SK-N-SH (cell line): ENCODE measurements at regions not wholly inside any gene's neighbourhood (a gene's known extent, or its start where the extent isn't known, plus 50 kb on each side); places are given as distances from the start of the nearest gene placed in this dataset.

Experiments used
- CTCF ChIA-PET: fragments of 300-600, 350-600 bp; formaldehyde crosslinking; extraction: SDS; loops from one replicate; lab custom pipeline; 2021; lab: Yijun Ruan, JAX
- POLR2A ChIA-PET: fragments of 350-600 bp; sonication (Branson Sonifier 250); formaldehyde crosslinking; extraction: SDS; loops from one replicate; lab custom pipeline; 2020; ENCODE audit warnings: antibody characterized with exemption, inconsistent platforms; lab: Yijun Ruan, JAX
- DNase-seq: peaks from one replicate; pipeline ENCODE4 v3.0.0; 2012
- H2AFZ ChIP-seq: fragments of 200-600 bp; sonication (generic); 2 replicates; pipeline ENCODE4 v1.8.1; 2016; ENCODE audit warnings: antibody characterized with exemption, mild to moderate bottlenecking, low read depth
- H3F3A ChIP-seq: fragments of 200-600 bp; sonication (generic); replicated peaks from 2 replicates; pipeline ENCODE3; 2016; ENCODE audit warnings: antibody characterized with exemption, mild to moderate bottlenecking; ENCODE audit not compliant: insufficient read depth
- H3K27ac ChIP-seq, 2 experiments: fragments of 200-500 bp in 1 of 2; fragments of 200-600 bp in 1 of 2; sonication (Bioruptor generic) in 1 of 2; sonication (generic), shearing (Covaris generic) in 1 of 2; 2 replicates each; pipeline versions ENCODE4 v1.5.1 to v1.6.1; 2014 to 2016; ENCODE audit warnings: low read depth in 2 of 2, inconsistent platforms in 1 of 2, low read length in 1 of 2, mild to moderate bottlenecking in 1 of 2, mixed read lengths in 1 of 2
- H3K27me3 ChIP-seq: fragments of 200-600 bp; sonication (generic), shearing (Covaris generic); 2 replicates; pipeline ENCODE4 v1.6.1; 2016; ENCODE audit warnings: mixed run types; ENCODE audit not compliant: insufficient read depth
- H3K36me3 ChIP-seq, 2 experiments: fragments of 200-500 bp in 1 of 2; fragments of 200-600 bp in 1 of 2; sonication (Bioruptor generic) in 1 of 2; sonication (generic) in 1 of 2; replicated peaks in 1 of 2; 2 replicates each; pipeline versions ENCODE3 to v1.5.1; 2014 to 2016; ENCODE audit warnings: low read length in 1 of 2, mild to moderate bottlenecking in 1 of 2; ENCODE audit not compliant: insufficient read depth in 2 of 2, control insufficient read depth in 1 of 2
- H3K4me1 ChIP-seq, 2 experiments: fragments of 200-500 bp in 1 of 2; fragments of 200-600 bp in 1 of 2; sonication (Bioruptor generic) in 1 of 2; sonication (generic), shearing (Covaris generic) in 1 of 2; 2 replicates each; pipeline versions ENCODE4 v1.5.1 to v1.6.1; 2014 to 2016; ENCODE audit warnings: low read depth in 1 of 2, low read length in 1 of 2, mixed run types in 1 of 2; ENCODE audit not compliant: insufficient read depth in 2 of 2, control insufficient read depth in 1 of 2
- H3K4me2 ChIP-seq: fragments of 200-600 bp; sonication (generic), shearing (Covaris generic); 2 replicates; pipeline ENCODE4 v1.6.1; 2017; ENCODE audit warnings: mixed run types
- H3K4me3 ChIP-seq, 2 experiments: fragments of 200-500 bp in 1 of 2; fragments of 200-600 bp in 1 of 2; sonication (Bioruptor generic) in 1 of 2; sonication (generic), shearing (Covaris generic) in 1 of 2; 2 replicates each; pipeline versions ENCODE4 v1.5.1 to v1.8.1; 2014 to 2016; ENCODE audit warnings: low read depth in 2 of 2, inconsistent platforms in 1 of 2, low read length in 1 of 2, mild to moderate bottlenecking in 1 of 2, mixed read lengths in 1 of 2, moderate library complexity in 1 of 2
- H3K79me2 ChIP-seq: fragments of 200-600 bp; sonication (generic); 2 replicates; pipeline ENCODE4 v1.8.1; 2017; ENCODE audit warnings: mild to moderate bottlenecking; ENCODE audit not compliant: insufficient read depth
- H3K9ac ChIP-seq: fragments of 200-600 bp; sonication (generic); 2 replicates; pipeline ENCODE4 v1.6.1; 2017; ENCODE audit warnings: mixed run types
- H3K9me2 ChIP-seq: fragments of 200-600 bp; sonication (generic); 2 replicates; pipeline ENCODE4 v1.6.1; 2017; ENCODE audit warnings: mixed run types
- H3K9me3 ChIP-seq: fragments of 200-600 bp; sonication (generic); 2 replicates; pipeline ENCODE4 v1.6.1; 2017; ENCODE audit warnings: mixed run types, mild to moderate bottlenecking, moderate library complexity
- H4K20me1 ChIP-seq: fragments of 200-600 bp; sonication (generic); 2 replicates; pipeline ENCODE4 v1.6.1; 2017; ENCODE audit warnings: mild to moderate bottlenecking, mixed run types; ENCODE audit not compliant: insufficient read depth
- CHD2 ChIP-seq: fragments of 150-350 bp; IDR thresholded peaks from 2 replicates; pipeline ENCODE4 v1.6.1; 2018; ENCODE audit warnings: low read length; ENCODE audit not compliant: partially characterized antibody
- CTCF ChIP-seq: fragments of 200-600 bp; sonication (generic); IDR thresholded peaks from 2 replicates; pipeline ENCODE4 v1.6.1; 2017; ENCODE audit warnings: antibody characterized with exemption, mild to moderate bottlenecking, moderate library complexity
- ELF1 ChIP-seq: IDR thresholded peaks from 2 replicates; pipeline ENCODE4 v1.4.0; 2012
- FOXM1 ChIP-seq: IDR thresholded peaks from 2 replicates; pipeline ENCODE4 v1.4.0; 2012; ENCODE audit warnings: low read depth, mild to moderate bottlenecking
- GABPA ChIP-seq: IDR thresholded peaks from 2 replicates; pipeline ENCODE4 v1.4.0; 2012; ENCODE audit warnings: low read depth, mild to moderate bottlenecking
- IRF3 ChIP-seq: fragments of 150-350 bp; IDR thresholded peaks from 2 replicates; pipeline ENCODE4 v1.6.1; 2016; ENCODE audit warnings: mild to moderate bottlenecking, low read depth, low read length
- MXI1 ChIP-seq: IDR thresholded peaks from 2 replicates; pipeline ENCODE4 v1.6.1; 2012; ENCODE audit warnings: mild to moderate bottlenecking, low read depth, low read length, improper control_type of control experiment
- PBX3 ChIP-seq: IDR thresholded peaks from 2 replicates; pipeline ENCODE4; 2012
- RAD21 ChIP-seq: IDR thresholded peaks from 2 replicates; pipeline ENCODE4 v1.6.1; 2012; ENCODE audit warnings: mild to moderate bottlenecking, low read length
- RFX5 ChIP-seq: IDR thresholded peaks from 2 replicates; pipeline ENCODE4 v1.6.1; 2012; ENCODE audit warnings: mild to moderate bottlenecking, improper control_type of control experiment, low read length
- TAF1 ChIP-seq: IDR thresholded peaks from 2 replicates; pipeline ENCODE4 v1.6.1; 2012; ENCODE audit warnings: low read depth, mild to moderate bottlenecking, low read length, moderate library complexity, borderline replicate concordance
- TCF12 ChIP-seq: IDR thresholded peaks from 2 replicates; pipeline ENCODE4 v1.4.0; 2012
- USF1 ChIP-seq: IDR thresholded peaks from 2 replicates; pipeline ENCODE4 v1.4.0; 2012; ENCODE audit warnings: low read depth, borderline replicate concordance
- USF2 ChIP-seq: fragments of 150-350 bp; IDR thresholded peaks from 2 replicates; pipeline ENCODE4 v1.6.1; 2017; ENCODE audit warnings: antibody characterized with exemption, low read length, low read depth, borderline replicate concordance
- WGBS: methylation state at CpG from one replicate; pipeline ENCODE4 v1.1.6; 2017; ENCODE audit warnings: low lambda C conversion rate; 5-methylcytosine and 5-hydroxymethylcytosine counted together

- H3K4me2 ChIP-seq: no peak overlapping the region
- H3K9me3 ChIP-seq: no peaks in the 10 kb centered on the region
- no peak overlapping the region for H3K9ac ChIP-seq
- no peaks in the 10 kb centered on the region for H3K4me1 ChIP-seq
- H3K27ac ChIP-seq: no peak overlapping the region
- WGBS: 43% methylated on average over 8 of the region's 8 CpGs
- POLR2A ChIA-PET: no interaction called here
- H4K20me1 ChIP-seq: no peaks in the 10 kb centered on the region
- no peak overlapping the region for H2AFZ ChIP-seq
- CTCF ChIA-PET: no interaction called here
- no peak for TF ChIP-seq USF1
- TF ChIP-seq CHD2: no peak
- no peak for TF ChIP-seq FOXM1
- TF ChIP-seq MXI1: no peak
- no peak for TF ChIP-seq RFX5
- TF ChIP-seq CTCF: no peak
- TF ChIP-seq PBX3: no peak
- TF ChIP-seq USF2: no peak
- no peak for TF ChIP-seq TAF1
- TF ChIP-seq GABPA: no peak
- TF ChIP-seq IRF3: no peak
- no peak for TF ChIP-seq TCF12
- no peak for TF ChIP-seq RAD21
- no peak for TF ChIP-seq ELF1
- no peak for DNase-seq
- H3K27me3 ChIP-seq: no peaks in the 10 kb centered on the region
- no peak overlapping the region for H3K4me3 ChIP-seq
- H3K79me2 ChIP-seq: no peaks in the 10 kb centered on the region
- H3K36me3 ChIP-seq: no peaks in the 10 kb centered on the region
- no peaks in the 10 kb centered on the region for H3K9me2 ChIP-seq
- no peaks in the 10 kb centered on the region for H3F3A ChIP-seq
Measured at GRCh38 chr6:153898360-153899059, 140.5 kb upstream of the OPRM1 start.
